NB4 (cell line): ENCODE measurements at regions not wholly inside any gene's neighbourhood (a gene's known extent, or its start where the extent isn't known, plus 50 kb on each side); places are given as distances from the start of the nearest gene placed in this dataset.

ENCODE experiments used
- MYC ChIP-seq: IDR thresholded peaks from 2 replicates; pipeline ENCODE4 v1.6.1; 2011; ENCODE audit warnings: low read depth, low read length
- POLR2A ChIP-seq: IDR thresholded peaks from 2 replicates; pipeline ENCODE4 v1.6.1; 2011; ENCODE audit warnings: mild to moderate bottlenecking; ENCODE audit not compliant: insufficient read length; ENCODE audit errors: extremely low read depth
- TF ChIP-seq, protein P1 (sequence below): IDR thresholded peaks from one replicate; pipeline ENCODE4 v1.5.1; 2012; ENCODE audit warnings: low read depth, low read length
- TF ChIP-seq, protein P2 (sequence below): IDR thresholded peaks from 2 replicates; pipeline ENCODE4 v1.6.1; 2011; ENCODE audit warnings: low read depth, low read length

DNA sequence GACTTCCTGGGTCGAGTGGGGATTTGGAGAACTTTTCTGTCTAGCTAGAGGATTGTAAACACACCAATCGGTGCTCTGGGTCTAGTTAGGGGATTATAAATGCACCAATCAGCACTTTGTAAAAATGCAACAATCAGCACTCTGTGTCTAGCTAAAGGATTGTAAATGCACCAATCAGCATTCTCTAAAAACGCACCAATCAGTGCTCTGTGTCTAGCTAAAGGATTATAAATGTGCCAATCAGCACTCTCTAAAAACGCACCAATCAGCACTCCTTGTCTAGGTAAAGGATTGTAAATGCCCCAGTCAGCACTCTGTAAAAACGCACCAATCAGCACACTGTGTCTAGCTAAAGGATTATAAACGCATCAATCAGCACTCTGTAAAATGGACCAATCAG is 209.0 kb upstream of the SLC35B3 start:
- TF ChIP-seq POLR2A (no peak), MYC (no peak)
- TF ChIP-seq, protein P1, sequence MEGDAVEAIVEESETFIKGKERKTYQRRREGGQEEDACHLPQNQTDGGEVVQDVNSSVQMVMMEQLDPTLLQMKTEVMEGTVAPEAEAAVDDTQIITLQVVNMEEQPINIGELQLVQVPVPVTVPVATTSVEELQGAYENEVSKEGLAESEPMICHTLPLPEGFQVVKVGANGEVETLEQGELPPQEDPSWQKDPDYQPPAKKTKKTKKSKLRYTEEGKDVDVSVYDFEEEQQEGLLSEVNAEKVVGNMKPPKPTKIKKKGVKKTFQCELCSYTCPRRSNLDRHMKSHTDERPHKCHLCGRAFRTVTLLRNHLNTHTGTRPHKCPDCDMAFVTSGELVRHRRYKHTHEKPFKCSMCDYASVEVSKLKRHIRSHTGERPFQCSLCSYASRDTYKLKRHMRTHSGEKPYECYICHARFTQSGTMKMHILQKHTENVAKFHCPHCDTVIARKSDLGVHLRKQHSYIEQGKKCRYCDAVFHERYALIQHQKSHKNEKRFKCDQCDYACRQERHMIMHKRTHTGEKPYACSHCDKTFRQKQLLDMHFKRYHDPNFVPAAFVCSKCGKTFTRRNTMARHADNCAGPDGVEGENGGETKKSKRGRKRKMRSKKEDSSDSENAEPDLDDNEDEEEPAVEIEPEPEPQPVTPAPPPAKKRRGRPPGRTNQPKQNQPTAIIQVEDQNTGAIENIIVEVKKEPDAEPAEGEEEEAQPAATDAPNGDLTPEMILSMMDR: no peak
- TF ChIP-seq, protein P2, sequence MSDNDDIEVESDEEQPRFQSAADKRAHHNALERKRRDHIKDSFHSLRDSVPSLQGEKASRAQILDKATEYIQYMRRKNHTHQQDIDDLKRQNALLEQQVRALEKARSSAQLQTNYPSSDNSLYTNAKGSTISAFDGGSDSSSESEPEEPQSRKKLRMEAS: no peak
